Spleen (tissue), 7 donors: ENCODE measurements at regions not wholly inside any gene's neighbourhood (a gene's known extent, or its start where the extent isn't known, plus 50 kb on each side); places are given as distances from the start of the nearest gene placed in this dataset.
"Not testable (repeated sequence)": the region's sequence is repeated elsewhere in the genome, so short reads cannot be mapped to it uniquely, and the experiment has no call there.

ENCODE experiments used
- POLR2A ChIP-seq, 3 donors: fragments of 450-650 bp; IDR thresholded peaks; one replicate each; pipeline ENCODE4 v1.5.1; 2017; ENCODE audit warnings: antibody characterized with exemption in 3 of 3, mild to moderate bottlenecking in 1 of 3
- POLR2AphosphoS5 ChIP-seq, 3 donors: sonication (generic); formaldehyde crosslinking; IDR thresholded peaks; one replicate each; pipeline ENCODE4 v1.5.1; 2017; ENCODE audit warnings: antibody characterized with exemption in 3 of 3
- TF ChIP-seq, protein P1 (sequence below), 11 experiments: fragments of 200-600 bp in 7 of 11; fragments of 450-650 bp in 4 of 11; sonication (generic) in 4 of 11; IDR thresholded peaks in 8 of 11; conservative IDR thresholded peaks in 3 of 11; 1 replicate in 7 of 11; 2 replicates in 4 of 11; pipeline versions ENCODE4 v1.4.0 to v1.8.0; 2016 to 2021; ENCODE audit warnings: antibody characterized with exemption in 11 of 11, inconsistent platforms in 4 of 11, mild to moderate bottlenecking in 1 of 11
- donor health status: DM: no; HTN: no; CAD: no; lungs with moderate emphysema.
- donor health status: DM: no; HTN: no; CAD: no.
- donor health status: DM: no; HTN: no; CAD: no.

DNA sequence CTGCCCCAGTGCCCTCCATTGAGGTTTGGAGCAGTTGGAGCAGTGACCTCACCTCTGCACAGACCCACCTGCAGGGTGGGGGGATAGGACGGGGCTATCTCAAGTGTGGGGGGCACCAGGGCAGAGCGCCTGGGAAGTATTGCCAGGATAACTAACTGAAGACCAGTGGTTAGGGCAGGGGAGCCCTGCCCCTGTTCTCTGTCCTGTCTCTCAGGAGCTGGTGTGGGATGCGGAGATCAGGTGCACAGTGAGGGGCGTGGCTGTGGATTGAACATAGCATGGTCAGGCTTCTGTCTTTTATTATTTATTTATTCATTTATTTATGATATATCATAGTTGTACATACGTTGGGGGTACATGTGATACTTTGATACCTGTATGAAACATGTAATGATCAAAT, 256.6 kb downstream of the GADD45G start:
- TF ChIP-seq POLR2A, POLR2AphosphoS5 (IDR thresholded peaks at IDR 0.05): not testable (repeated sequence)
- TF ChIP-seq, protein P1, sequence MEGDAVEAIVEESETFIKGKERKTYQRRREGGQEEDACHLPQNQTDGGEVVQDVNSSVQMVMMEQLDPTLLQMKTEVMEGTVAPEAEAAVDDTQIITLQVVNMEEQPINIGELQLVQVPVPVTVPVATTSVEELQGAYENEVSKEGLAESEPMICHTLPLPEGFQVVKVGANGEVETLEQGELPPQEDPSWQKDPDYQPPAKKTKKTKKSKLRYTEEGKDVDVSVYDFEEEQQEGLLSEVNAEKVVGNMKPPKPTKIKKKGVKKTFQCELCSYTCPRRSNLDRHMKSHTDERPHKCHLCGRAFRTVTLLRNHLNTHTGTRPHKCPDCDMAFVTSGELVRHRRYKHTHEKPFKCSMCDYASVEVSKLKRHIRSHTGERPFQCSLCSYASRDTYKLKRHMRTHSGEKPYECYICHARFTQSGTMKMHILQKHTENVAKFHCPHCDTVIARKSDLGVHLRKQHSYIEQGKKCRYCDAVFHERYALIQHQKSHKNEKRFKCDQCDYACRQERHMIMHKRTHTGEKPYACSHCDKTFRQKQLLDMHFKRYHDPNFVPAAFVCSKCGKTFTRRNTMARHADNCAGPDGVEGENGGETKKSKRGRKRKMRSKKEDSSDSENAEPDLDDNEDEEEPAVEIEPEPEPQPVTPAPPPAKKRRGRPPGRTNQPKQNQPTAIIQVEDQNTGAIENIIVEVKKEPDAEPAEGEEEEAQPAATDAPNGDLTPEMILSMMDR (IDR thresholded peaks at IDR 0.05 in 8 of 11, conservative IDR thresholded peaks at IDR 0.05 in 3 of 11), result not testable (repeated sequence)
